ENCODE measurements at regions not wholly inside any gene's neighbourhood (a gene's known extent, or its start where the extent isn't known, plus 50 kb on each side); places are given as distances from the start of the nearest gene placed in this dataset.

- TF ChIP-seq REST (IDR thresholded peaks at IDR 0.05; ENCODE audit: insufficient read depth in 1 of 2, low read depth in 2 of 2, low read length in 2 of 2) = no peak
- no peak for TF ChIP-seq POLR2AphosphoS5 (IDR thresholded peaks at IDR 0.05; ENCODE audit: low read depth, low read length)
- TF ChIP-seq SIN3A (IDR thresholded peaks at IDR 0.05; ENCODE audit: borderline replicate concordance, insufficient read depth, low read length) = no peak
- no peak for TF ChIP-seq TAF1 (IDR thresholded peaks at IDR 0.05; ENCODE audit: borderline replicate concordance, insufficient read depth, low read length)
- TF ChIP-seq FOXP2 (optimal IDR thresholded peaks at IDR 0.05; ENCODE audit: borderline replicate concordance, extremely low read depth, extremely low read length, insufficient read depth) = no peak
These were observed 329.9 kb downstream of the QKI start for GRCh38 chr6:163744256-163744925.
